ENCODE measurements at regions not wholly inside any gene's neighbourhood (a gene's known extent, or its start where the extent isn't known, plus 50 kb on each side); places are given as distances from the start of the nearest gene placed in this dataset.
A peak's percentile ranks its signal among the peaks of the same experiment; 100 is the strongest.

GRCh38 chr9:109861499-109861898 lies 81.5 kb downstream of the PALM2AKAP2 start:
- H3K27me3 ChIP-seq (replicated peaks): no peaks in the 10 kb centered on the region
- no peak overlapping the region for H3K27ac ChIP-seq
- H3K4me3 ChIP-seq (ENCODE audit: low read depth, low read length): no peak overlapping the region
- in situ Hi-C loops (cut with HindIII; ENCODE audit: low pct_ligation_motif_present, low sequenced_read_pairs): no loop called here
- no peaks in the 10 kb centered on the region for H3K36me3 ChIP-seq (replicated peaks)
- TF ChIP-seq CTCF (IDR thresholded peaks at IDR 0.05; ENCODE audit: low read depth, low read length, missing control alignments): no peak
- no peak for DNase-seq

- H3K4me3 ChIP-seq (ENCODE audit: low read depth, low read length): no peak overlapping the region
- no peak for DNase-seq
- no peaks in the 10 kb centered on the region for H3K36me3 ChIP-seq (replicated peaks)
- no peak overlapping the region for H3K27ac ChIP-seq
- in situ Hi-C loops (cut with HindIII; ENCODE audit: low pct_ligation_motif_present, low sequenced_read_pairs): no loop called here
- H3K27me3 ChIP-seq (replicated peaks): no peaks in the 10 kb centered on the region
- TF ChIP-seq CTCF (IDR thresholded peaks at IDR 0.05; ENCODE audit: low read depth, low read length, missing control alignments): no peak
Measured at GRCh38 chr9:109861918-109862317, 81.9 kb downstream of the PALM2AKAP2 start.

- no peaks in the 10 kb centered on the region for H3K36me3 ChIP-seq (replicated peaks)
- no peak for TF ChIP-seq CTCF (IDR thresholded peaks at IDR 0.05; ENCODE audit: low read depth, low read length, missing control alignments)
- no peaks in the 10 kb centered on the region for H3K27me3 ChIP-seq (replicated peaks)
- H3K27ac ChIP-seq: no peak overlapping the region
- H3K4me3 ChIP-seq (ENCODE audit: low read depth, low read length): no peak overlapping the region
- no peak for DNase-seq
- in situ Hi-C loops (cut with HindIII; ENCODE audit: low pct_ligation_motif_present, low sequenced_read_pairs): no loop called here
Measured at GRCh38 chr9:109862452-109862851, 82.5 kb downstream of the PALM2AKAP2 start.

GRCh38 chr9:109863961-109864360 lies 84.0 kb downstream of the PALM2AKAP2 start:
- no peak for TF ChIP-seq CTCF (IDR thresholded peaks at IDR 0.05; ENCODE audit: low read depth, low read length, missing control alignments)

GRCh38 chr9:109865521-109865920 lies 85.5 kb downstream of the PALM2AKAP2 start:
- in situ Hi-C loops (cut with HindIII; ENCODE audit: low pct_ligation_motif_present, low sequenced_read_pairs): no loop called here
- no peak for DNase-seq
- no peak overlapping the region for H3K4me3 ChIP-seq (ENCODE audit: low read depth, low read length)
- H3K36me3 ChIP-seq (replicated peaks): peaks cover 2% of the 10 kb centered on the region
- no peak overlapping the region for H3K27ac ChIP-seq
- no peaks in the 10 kb centered on the region for H3K27me3 ChIP-seq (replicated peaks)
- TF ChIP-seq CTCF (IDR thresholded peaks at IDR 0.05; ENCODE audit: low read depth, low read length, missing control alignments): no peak

More at GRCh38 chr9:109863961-109864360, 84.0 kb downstream of the PALM2AKAP2 start:
- in situ Hi-C loops (cut with HindIII; ENCODE audit: low pct_ligation_motif_present, low sequenced_read_pairs): no loop called here
- Histone ChIP-seq H3K4me3 (ENCODE audit: low read depth, low read length) (no peak overlapping the region), H3K36me3 (replicated peaks) (no peaks in the 10 kb centered on the region), H3K27me3 (replicated peaks) (no peaks in the 10 kb centered on the region), H3K27ac (no peak overlapping the region)
- DNase-seq: no peak

GRCh38 chr9:109868207-109868606 lies 88.2 kb downstream of the PALM2AKAP2 start:
- no peak overlapping the region for H3K27ac ChIP-seq
- DNase-seq: peak; percentile 25
- H3K36me3 ChIP-seq (replicated peaks): peaks cover 2% of the 10 kb centered on the region
- no peak overlapping the region for H3K4me3 ChIP-seq (ENCODE audit: low read depth, low read length)
- in situ Hi-C loops (cut with HindIII; ENCODE audit: low pct_ligation_motif_present, low sequenced_read_pairs): no loop called here
- no peaks in the 10 kb centered on the region for H3K27me3 ChIP-seq (replicated peaks)
- TF ChIP-seq CTCF (IDR thresholded peaks at IDR 0.05; ENCODE audit: low read depth, low read length, missing control alignments): no peak
